Endothelial cell of umbilical vein (primary cell): ENCODE measurements at regions not wholly inside any gene's neighbourhood (a gene's known extent, or its start where the extent isn't known, plus 50 kb on each side); places are given as distances from the start of the nearest gene placed in this dataset.

Experiments used
- BruUV-seq: library from RNA; stranded (reverse); fragments of 400-500 nt; replicated peaks from 2 replicates; lab custom pipeline; 2021; lab: Mats Ljungman, UMichigan
- CTCF ChIA-PET: fragments of 300-600, 350-600 bp; sonication (Branson Sonifier 250); formaldehyde crosslinking; loops from one replicate; lab custom pipeline; 2021; ENCODE audit warnings: antibody characterized with exemption, inconsistent platforms; lab: Charles Lee
- POLR2A ChIA-PET: fragments of 300-600, 350-600 bp; sonication (Branson Sonifier 250); formaldehyde crosslinking; loops from one replicate; lab custom pipeline; 2021; ENCODE audit warnings: antibody characterized with exemption, inconsistent platforms; lab: Charles Lee
- DNase-seq: peaks from one replicate; pipeline ENCODE4 v3.0.0-alpha.2; 2011; ENCODE audit warnings: low read depth, low spot score
- FAIRE-seq: peaks from 2 replicates; lab custom pipeline; 2011; peaks lifted over from hg19 to GRCh38; lab: Jason Lieb, UNC
- H2AFZ ChIP-seq: 2 replicates; pipeline ENCODE4 v1.6.0; 2012; ENCODE audit warnings: low read depth, low read length, control low read depth, inconsistent platforms
- H3K27ac ChIP-seq: 2 replicates; pipeline ENCODE4 v1.5.1; 2011; ENCODE audit warnings: low read depth, mild to moderate bottlenecking, control low read depth, low read length, moderate library complexity; ENCODE audit not compliant: insufficient read depth
- H3K27me3 ChIP-seq, 2 experiments: 2 replicates each; pipeline versions ENCODE4 v1.6.0 to v1.6.1; 2011; ENCODE audit warnings: low read length in 2 of 2, mixed read lengths in 1 of 2; ENCODE audit not compliant: control insufficient read depth in 2 of 2, insufficient read depth in 2 of 2
- H3K36me3 ChIP-seq, 2 experiments: 2 replicates in 1 of 2; 3 replicates in 1 of 2; pipeline ENCODE4 v1.5.1; 2011; ENCODE audit warnings: low read length in 2 of 2, mild to moderate bottlenecking in 1 of 2, moderate library complexity in 1 of 2; ENCODE audit not compliant: control insufficient read depth in 2 of 2, insufficient read depth in 2 of 2; ENCODE audit errors: extremely low read depth in 1 of 2
- H3K4me1 ChIP-seq: 3 replicates; pipeline ENCODE4 v1.5.1; 2011; ENCODE audit warnings: mild to moderate bottlenecking, low read length; ENCODE audit not compliant: control insufficient read depth, insufficient read depth; ENCODE audit errors: extremely low read depth
- H3K4me2 ChIP-seq: 2 replicates; pipeline ENCODE4 v1.6.1; 2011; ENCODE audit warnings: low read length, control low read depth, mixed read lengths; ENCODE audit not compliant: insufficient read depth
- H3K4me3 ChIP-seq, 3 experiments: fragments of 200-600 bp in 1 of 3; sonication (generic), shearing (Covaris generic) in 1 of 3; replicated peaks in 1 of 3; 2 replicates each; pipeline ENCODE4 v1.5.1; 2011 to 2016; ENCODE audit warnings: control low read depth in 3 of 3, low read length in 3 of 3, mild to moderate bottlenecking in 2 of 3, inconsistent platforms in 1 of 3, low read depth in 1 of 3, moderate library complexity in 1 of 3; ENCODE audit not compliant: insufficient read depth in 1 of 3
- H3K79me2 ChIP-seq: 2 replicates; pipeline ENCODE4 v1.6.0; 2012; ENCODE audit warnings: low read length, inconsistent platforms; ENCODE audit not compliant: control insufficient read depth, insufficient read depth
- H3K9ac ChIP-seq: replicated peaks from 2 replicates; pipeline ENCODE3; 2011; ENCODE audit warnings: low read length, control low read depth; ENCODE audit not compliant: insufficient read depth; ENCODE audit errors: extremely low read depth
- H3K9me1 ChIP-seq: replicated peaks from 3 replicates; pipeline ENCODE4 v1.6.0; 2011; ENCODE audit warnings: mild to moderate bottlenecking, low read length; ENCODE audit not compliant: control insufficient read depth, insufficient read depth; ENCODE audit errors: extremely low read depth
- H3K9me3 ChIP-seq: replicated peaks from 2 replicates; pipeline ENCODE4 v1.5.1; 2012; ENCODE audit warnings: low read length, inconsistent platforms; ENCODE audit not compliant: control insufficient read depth, insufficient read depth
- H4K20me1 ChIP-seq: replicated peaks from 2 replicates; pipeline ENCODE3; 2011; ENCODE audit warnings: mild to moderate bottlenecking, low read length; ENCODE audit not compliant: control insufficient read depth, insufficient read depth; ENCODE audit errors: extremely low read depth
- EZH2 ChIP-seq: IDR thresholded peaks from 2 replicates; pipeline ENCODE4 v1.6.1; 2012; ENCODE audit warnings: borderline replicate concordance, low read depth, mild to moderate bottlenecking, moderate library complexity, low read length, inconsistent platforms; ENCODE audit not compliant: severe bottlenecking
- FOS ChIP-seq: IDR thresholded peaks from 2 replicates; pipeline ENCODE4 v1.6.1; 2011; ENCODE audit warnings: mild to moderate bottlenecking, low read length, moderate library complexity, borderline replicate concordance; ENCODE audit not compliant: insufficient read depth
- GATA2 ChIP-seq: IDR thresholded peaks from 2 replicates; pipeline ENCODE4 v1.7.0; 2011; ENCODE audit warnings: low read depth, mild to moderate bottlenecking, moderate library complexity, mixed read lengths, low read length; ENCODE audit not compliant: insufficient read length, insufficient read depth
- JUN ChIP-seq: IDR thresholded peaks from 2 replicates; pipeline ENCODE4 v1.6.1; 2011; ENCODE audit warnings: borderline replicate concordance, low read depth; ENCODE audit not compliant: insufficient read length, insufficient read depth
- MYC ChIP-seq: IDR thresholded peaks from one replicate; pipeline ENCODE4 v1.6.1; 2011; ENCODE audit warnings: mild to moderate bottlenecking, low read depth, low read length
- POLR2A ChIP-seq: IDR thresholded peaks from 2 replicates; pipeline ENCODE4 v1.6.1; 2012; ENCODE audit warnings: low read depth, mild to moderate bottlenecking, control low read depth, low read length
- POLR2AphosphoS5 ChIP-seq: IDR thresholded peaks from 2 replicates; pipeline ENCODE4 v1.6.1; 2012; ENCODE audit warnings: low read depth, mild to moderate bottlenecking, control low read depth, low read length, moderate library complexity; ENCODE audit not compliant: insufficient read depth
- dilution Hi-C: fragments of 300-500 bp; cut with MboI; formaldehyde crosslinking; loops from one replicate; pipeline ENCODE4 v1.15.0; 2019; ENCODE audit warnings: low sequenced_read_pairs; ENCODE audit not compliant: extremely low pct_ligation_motif_present
- intact Hi-C: fragments of 100-400 bp; cut with micrococcal nuclease; formaldehyde crosslinking; loops from one replicate; pipeline ENCODE4 v1.10.0; 2022
- TF ChIP-seq, protein P1 (sequence below): IDR thresholded peaks from 2 replicates; pipeline ENCODE4 v1.6.1; 2011; ENCODE audit not compliant: insufficient read depth, insufficient read length
- TF ChIP-seq, protein P2 (sequence below), 2 donors: IDR thresholded peaks; 1 replicate in 1 of 2; 2 replicates in 1 of 2; pipeline ENCODE4 v1.5.1; 2011; ENCODE audit warnings: low read length in 2 of 2, mild to moderate bottlenecking in 2 of 2, moderate library complexity in 2 of 2, control low read depth in 1 of 2, inconsistent platforms in 1 of 2, low read depth in 1 of 2; ENCODE audit not compliant: insufficient read depth in 1 of 2; ENCODE audit errors: extremely low read depth in 1 of 2

DNA sequence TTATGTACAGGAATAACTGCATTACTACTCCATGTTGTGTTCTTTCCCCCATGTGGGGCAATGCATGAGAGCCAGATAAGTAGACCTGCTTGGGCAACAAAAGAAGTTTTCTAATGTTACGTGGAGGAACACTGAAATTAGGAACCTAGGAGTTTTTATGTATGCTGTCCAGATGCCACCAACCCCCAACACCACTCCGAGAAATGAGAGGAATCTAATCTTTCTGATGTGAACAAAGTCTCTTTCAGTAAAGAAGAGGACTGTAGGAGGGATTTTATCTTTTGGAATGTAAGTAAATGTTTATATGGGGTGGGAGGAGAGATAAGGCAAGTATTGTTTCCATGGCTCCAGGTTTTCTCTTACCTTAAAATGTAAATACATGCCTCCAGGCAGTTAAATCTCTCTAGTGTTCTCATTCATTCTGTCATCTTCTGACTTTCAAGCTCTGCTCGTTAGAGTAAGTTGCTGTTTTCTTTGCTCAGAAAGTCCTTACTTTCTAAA lies 820.6 kb downstream of the PCDH17 start:
- Histone ChIP-seq H3K9me3 (no peaks in the 10 kb centered on the region), H3K4me1 (no peaks in the 10 kb centered on the region), H3K36me3 (no peaks in the 10 kb centered on the region), H3K27ac (no peak overlapping the region), H3K4me2 (no peak overlapping the region), H2AFZ (no peak overlapping the region), H4K20me1 (no peaks in the 10 kb centered on the region), H3K4me3 (no peak overlapping the region), H3K9me1 (no peaks in the 10 kb centered on the region), H3K27me3 (no peaks in the 10 kb centered on the region), H3K79me2 (no peaks in the 10 kb centered on the region), H3K9ac (no peak overlapping the region)
- POLR2A ChIA-PET, result no interaction called here
- DNase-seq (no peak), FAIRE-seq (no peak)
- CTCF ChIA-PET, result interaction anchor here (1.0 kb wide), 1 partner anchor 19 kb away, joined by 3 read pairs; no protein-coding TSS in a partner anchor
- intact Hi-C loops (no loop called here), dilution Hi-C loops (no loop called here)
- TF ChIP-seq, protein P1, sequence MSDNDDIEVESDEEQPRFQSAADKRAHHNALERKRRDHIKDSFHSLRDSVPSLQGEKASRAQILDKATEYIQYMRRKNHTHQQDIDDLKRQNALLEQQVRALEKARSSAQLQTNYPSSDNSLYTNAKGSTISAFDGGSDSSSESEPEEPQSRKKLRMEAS, result no peak
- TF ChIP-seq GATA2 (no peak), FOS (no peak), MYC (no peak), POLR2AphosphoS5 (no peak), JUN (no peak), EZH2 (no peak), POLR2A (no peak)
- TF ChIP-seq, protein P2, sequence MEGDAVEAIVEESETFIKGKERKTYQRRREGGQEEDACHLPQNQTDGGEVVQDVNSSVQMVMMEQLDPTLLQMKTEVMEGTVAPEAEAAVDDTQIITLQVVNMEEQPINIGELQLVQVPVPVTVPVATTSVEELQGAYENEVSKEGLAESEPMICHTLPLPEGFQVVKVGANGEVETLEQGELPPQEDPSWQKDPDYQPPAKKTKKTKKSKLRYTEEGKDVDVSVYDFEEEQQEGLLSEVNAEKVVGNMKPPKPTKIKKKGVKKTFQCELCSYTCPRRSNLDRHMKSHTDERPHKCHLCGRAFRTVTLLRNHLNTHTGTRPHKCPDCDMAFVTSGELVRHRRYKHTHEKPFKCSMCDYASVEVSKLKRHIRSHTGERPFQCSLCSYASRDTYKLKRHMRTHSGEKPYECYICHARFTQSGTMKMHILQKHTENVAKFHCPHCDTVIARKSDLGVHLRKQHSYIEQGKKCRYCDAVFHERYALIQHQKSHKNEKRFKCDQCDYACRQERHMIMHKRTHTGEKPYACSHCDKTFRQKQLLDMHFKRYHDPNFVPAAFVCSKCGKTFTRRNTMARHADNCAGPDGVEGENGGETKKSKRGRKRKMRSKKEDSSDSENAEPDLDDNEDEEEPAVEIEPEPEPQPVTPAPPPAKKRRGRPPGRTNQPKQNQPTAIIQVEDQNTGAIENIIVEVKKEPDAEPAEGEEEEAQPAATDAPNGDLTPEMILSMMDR (IDR thresholded peaks at IDR 0.05; ENCODE audit: extremely low read depth in 1 of 2, insufficient read depth in 1 of 2, low read depth in 1 of 2, low read length in 2 of 2), result no peak
- no TSS peak for BruUV-seq
